Aorta (tissue), 5 donors: ENCODE measurements at regions not wholly inside any gene's neighbourhood (a gene's known extent, or its start where the extent isn't known, plus 50 kb on each side); places are given as distances from the start of the nearest gene placed in this dataset.

Experiments
- ATAC-seq: fragments of 200-7000 bp; cut with Tn5 transposase; one replicate; pipeline ENCODE4 v1.9.1; 2022; ENCODE audit warnings: moderate library complexity; ENCODE audit not compliant: low FRiP score
- DNase-seq, 2 donors: peaks; one replicate each; pipeline ENCODE4 v3.0.0-alpha.2; 2020
- H3K27ac ChIP-seq, 2 donors: one replicate each; pipeline ENCODE4 v1.5.1; 2013; ENCODE audit warnings: low read length in 2 of 2, mild to moderate bottlenecking in 2 of 2, moderate library complexity in 2 of 2, control low read depth in 1 of 2, inconsistent platforms in 1 of 2, low read depth in 1 of 2
- H3K27me3 ChIP-seq, 2 donors: one replicate each; pipeline ENCODE4 v1.6.1; 2013; ENCODE audit warnings: control low read depth in 1 of 2, low read length in 1 of 2, mild to moderate bottlenecking in 1 of 2, moderate library complexity in 1 of 2; ENCODE audit not compliant: insufficient read depth in 2 of 2, control insufficient read depth in 1 of 2
- H3K36me3 ChIP-seq, 2 donors: one replicate each; pipeline ENCODE4 v1.6.1; 2013; ENCODE audit warnings: control low read depth in 1 of 2, low read length in 1 of 2, mild to moderate bottlenecking in 1 of 2; ENCODE audit not compliant: insufficient read depth in 2 of 2, control insufficient read depth in 1 of 2
- H3K4me1 ChIP-seq, 2 donors: one replicate each; pipeline ENCODE4 v1.6.1; 2013; ENCODE audit warnings: low read length in 2 of 2, control low read depth in 1 of 2, mild to moderate bottlenecking in 1 of 2, moderate library complexity in 1 of 2; ENCODE audit not compliant: insufficient read depth in 2 of 2, control insufficient read depth in 1 of 2
- H3K4me3 ChIP-seq, 2 donors: one replicate each; pipeline ENCODE4 v1.5.1; 2013; ENCODE audit warnings: low read length in 2 of 2, control low read depth in 1 of 2, mild to moderate bottlenecking in 1 of 2
- H3K9me3 ChIP-seq: one replicate; pipeline ENCODE4 v1.6.1; 2013; ENCODE audit warnings: mild to moderate bottlenecking, low read length; ENCODE audit not compliant: control insufficient read depth
- WGBS, 2 donors: extraction: QIAGEN DNeasy Blood & Tissue Kit; methylation state at CpG; one replicate each; pipeline ENCODE4 v1.1.7; 2013; 5-methylcytosine and 5-hydroxymethylcytosine counted together
- intact Hi-C, 2 donors: fragments of 100-400 bp; cut with DNase I; formaldehyde crosslinking; loops; one replicate each; pipeline versions ENCODE4 v1.14.2 to v1.15.0; 2022
- donor health status: healthy with polysubstance abuse.
- donor health status: Bipolar disorder and iron deficiency.
- donor health status: DM: no; HTN: no; CAD: no.
- donor health status: DM: no; HTN: no; CAD: no.
- donor health status: DM: yes; HTN: yes; CAD: no.

- Histone ChIP-seq H3K27ac (no peak overlapping the region), H3K9me3 (no peaks in the 10 kb centered on the region), H3K36me3 (no peaks in the 10 kb centered on the region), H3K4me1 (peaks cover 0 to 4% of the 10 kb centered on the region in 2 donors), H3K4me3 (no peak overlapping the region), H3K27me3 (no peaks in the 10 kb centered on the region)
- ATAC-seq (no peak), DNase-seq (no peak)
- intact Hi-C loops: loop anchor here in 1 of 2 donors (2.0 kb wide), 1 partner anchor 114 kb away; no protein-coding TSS in a partner anchor
- 92 to 93% methylated on average over 2 of the region's 2 CpGs for WGBS, 2 donors
Observed at GRCh38 chr12:127813147-127813546, 453.8 kb upstream of the TMEM132C start.

DNA sequence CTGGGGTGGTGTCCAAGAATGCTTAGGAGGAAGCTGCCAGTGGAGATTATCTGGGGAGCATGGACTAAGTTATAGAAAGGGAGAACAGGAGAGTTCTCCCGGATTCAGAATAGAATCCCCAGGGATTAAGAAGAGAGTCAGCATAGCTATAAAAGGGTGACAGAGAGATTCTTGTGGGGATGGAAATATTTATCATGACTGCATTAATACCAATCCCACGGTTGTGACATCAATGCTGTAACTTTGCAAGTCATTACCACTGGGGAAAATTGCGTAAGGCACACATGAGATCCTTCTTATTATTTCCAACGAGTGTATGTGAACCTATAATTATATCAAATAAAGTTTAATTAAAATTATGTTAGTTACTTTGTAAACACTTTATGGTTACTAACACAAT is 447.9 kb upstream of the TMEM132C start:
- 85 to 89% methylated on average over 4 of the region's 4 CpGs for WGBS, 2 donors
- Histone ChIP-seq H3K36me3 (no peaks in the 10 kb centered on the region), H3K27me3 (no peaks in the 10 kb centered on the region), H3K4me3 (no peak overlapping the region), H3K4me1 (no peaks in the 10 kb centered on the region), H3K27ac (no peak overlapping the region), H3K9me3 (no peaks in the 10 kb centered on the region)
- DNase-seq (no peak), ATAC-seq (no peak)
- intact Hi-C loops: no loop called here

- DNase-seq: no peak
- no peaks in the 10 kb centered on the region for H3K4me1 ChIP-seq
- no peaks in the 10 kb centered on the region for H3K36me3 ChIP-seq
- no peaks in the 10 kb centered on the region for H3K27me3 ChIP-seq
- 90 to 93% methylated on average over 4 of the region's 4 CpGs for WGBS, 2 donors
- intact Hi-C loops: no loop called here
- H3K4me3 ChIP-seq: no peak overlapping the region
- no peak overlapping the region for H3K27ac ChIP-seq
- ATAC-seq: no peak
- no peaks in the 10 kb centered on the region for H3K9me3 ChIP-seq
Observed at GRCh38 chr12:127820271-127820670, 446.7 kb upstream of the TMEM132C start.

DNA sequence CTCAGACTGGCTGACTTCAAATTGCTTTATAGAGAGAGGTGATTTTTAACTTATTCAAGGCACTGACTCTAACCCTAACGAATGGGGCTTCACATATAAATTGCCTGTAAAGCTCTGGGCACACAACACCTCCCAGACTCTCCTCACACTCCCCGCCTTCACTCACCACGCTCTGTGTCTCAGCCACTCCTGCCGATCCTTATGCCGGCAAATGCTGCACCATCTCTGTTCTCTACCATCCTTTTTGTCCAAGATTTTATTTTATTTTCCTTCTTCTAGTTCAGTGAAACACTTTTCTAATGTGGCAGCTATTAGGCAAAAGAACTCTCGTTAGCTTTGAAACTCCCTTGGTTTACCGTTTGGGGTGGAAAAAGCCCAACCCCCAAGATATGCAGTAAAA is 446.1 kb upstream of the TMEM132C start:
- no peaks in the 10 kb centered on the region for H3K27me3 ChIP-seq
- H3K4me1 ChIP-seq: no peaks in the 10 kb centered on the region
- H3K9me3 ChIP-seq: no peaks in the 10 kb centered on the region
- H3K36me3 ChIP-seq: no peaks in the 10 kb centered on the region
- DNase-seq: no peak
- WGBS, 2 donors: 91 to 95% methylated on average over 7 of the region's 7 CpGs
- intact Hi-C loops: no loop called here
- no peak overlapping the region for H3K27ac ChIP-seq
- no peak for ATAC-seq
- H3K4me3 ChIP-seq: no peak overlapping the region

DNA sequence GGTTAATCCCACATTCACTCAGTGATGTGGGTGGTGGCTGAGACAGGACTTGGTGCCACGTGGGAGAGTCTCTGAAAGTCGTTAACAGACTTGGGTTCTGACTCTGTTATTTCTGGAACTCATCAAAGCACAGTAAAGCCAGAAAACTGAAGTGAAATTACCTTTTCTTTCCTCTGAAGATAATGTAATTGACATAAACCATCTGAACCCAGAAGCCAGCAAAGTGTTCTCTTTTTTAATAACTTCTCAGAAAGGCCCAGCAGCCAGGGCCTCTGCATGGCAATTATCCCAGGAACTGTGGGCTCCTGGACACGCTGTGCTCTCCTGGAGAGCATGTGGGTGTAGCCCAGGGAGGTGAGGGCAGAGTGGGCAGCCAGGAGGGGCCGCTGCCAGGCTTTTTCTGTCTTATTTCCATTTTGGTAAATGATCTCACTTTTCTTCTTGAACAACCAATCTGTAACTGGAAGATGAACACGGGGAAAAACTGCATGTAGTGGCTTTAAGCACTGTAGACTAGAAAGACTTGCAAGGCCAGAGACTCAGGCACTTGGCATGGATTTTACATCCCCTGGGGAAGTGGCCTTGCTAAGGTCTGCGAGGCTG is 444.1 kb upstream of the TMEM132C start:
- ATAC-seq (peak; percentile 60), DNase-seq (peak; percentile 62 to 78)
- intact Hi-C loops: no loop called here
- no peaks in the 10 kb centered on the region for H3K27me3 ChIP-seq
- H3K36me3 ChIP-seq: no peaks in the 10 kb centered on the region
- H3K9me3 ChIP-seq: no peaks in the 10 kb centered on the region
- 4 to 6% methylated on average over 6 of the region's 6 CpGs for WGBS, 2 donors
- H3K4me3 ChIP-seq: no peak overlapping the region
- no peaks in the 10 kb centered on the region for H3K4me1 ChIP-seq
- H3K27ac ChIP-seq: peak overlapping the region; percentile 58 to 83

DNA sequence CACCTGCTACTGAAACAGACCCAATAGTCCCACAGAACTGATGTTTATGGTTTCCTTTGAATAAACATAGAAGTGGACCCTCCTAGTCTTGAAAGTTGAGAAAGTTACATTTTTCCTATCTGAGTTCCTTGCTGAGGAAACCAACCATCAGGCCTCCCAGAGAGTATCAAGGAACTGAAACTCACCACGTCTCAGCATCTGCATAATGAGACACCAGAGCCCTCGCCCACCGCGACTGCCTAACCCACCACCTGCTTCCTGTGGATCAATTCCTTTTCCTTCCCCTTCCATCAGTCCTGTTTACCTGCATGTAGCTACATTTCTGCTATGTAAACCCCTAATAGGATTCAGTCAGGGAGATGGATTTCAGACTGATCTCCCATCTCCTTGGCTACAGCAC is 443.2 kb upstream of the TMEM132C start:
- peak overlapping the region in 1 of 2 donors; percentile 83 for H3K27ac ChIP-seq

DNA sequence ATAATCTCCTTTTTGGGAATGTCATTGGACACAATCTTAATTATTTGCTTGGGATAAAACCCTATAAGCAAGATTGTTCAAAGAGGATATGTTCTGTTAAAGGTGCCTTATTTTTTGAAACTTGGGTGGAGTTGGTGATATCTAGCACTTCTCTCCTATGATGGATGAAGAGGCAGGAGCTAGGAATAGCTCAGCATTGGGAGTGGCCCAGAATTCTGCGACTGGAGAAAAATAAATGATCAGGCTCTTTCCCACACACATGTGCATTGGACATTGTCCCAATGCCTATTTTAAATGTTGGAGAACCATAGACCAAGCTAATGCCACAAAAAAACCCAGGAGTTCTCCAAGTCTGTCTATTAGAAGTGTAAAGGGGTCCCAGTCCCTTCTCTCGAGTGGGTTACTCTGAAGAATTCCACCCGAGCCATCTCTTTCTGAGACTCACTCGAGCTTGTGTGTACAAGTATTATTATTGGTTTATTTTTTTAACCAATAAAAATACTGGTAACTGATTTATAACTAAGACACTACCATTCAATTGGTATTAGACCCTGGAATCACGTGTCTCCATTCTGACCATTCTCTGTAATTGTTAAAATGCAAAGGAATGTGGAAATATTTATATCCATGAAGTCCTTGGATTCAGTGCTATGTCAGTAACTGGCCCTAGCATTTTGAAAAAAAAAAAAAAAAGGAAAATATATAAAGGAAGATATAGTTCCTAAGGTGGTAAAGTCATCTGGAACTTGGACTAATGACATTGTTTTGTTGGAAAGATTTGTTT is 437.5 kb upstream of the TMEM132C start:
- DNase-seq (no peak), ATAC-seq (no peak)
- no peaks in the 10 kb centered on the region for H3K36me3 ChIP-seq
- no peaks in the 10 kb centered on the region for H3K9me3 ChIP-seq
- H3K27me3 ChIP-seq: no peaks in the 10 kb centered on the region
- no peak overlapping the region for H3K4me3 ChIP-seq
- no peaks in the 10 kb centered on the region for H3K4me1 ChIP-seq
- H3K27ac ChIP-seq: no peak overlapping the region
- intact Hi-C loops: no loop called here
- 22 to 29% methylated on average over 5 of the region's 5 CpGs for WGBS, 2 donors

More for the DNA sequence above, 443.2 kb upstream of the TMEM132C start:
- Histone ChIP-seq H3K9me3 (no peaks in the 10 kb centered on the region), H3K4me3 (no peak overlapping the region), H3K4me1 (no peaks in the 10 kb centered on the region), H3K36me3 (no peaks in the 10 kb centered on the region), H3K27me3 (no peaks in the 10 kb centered on the region)
- ATAC-seq (no peak), DNase-seq (no peak)
- 89 to 92% methylated on average over 4 of the region's 4 CpGs for WGBS, 2 donors
- intact Hi-C loops: no loop called here

DNA sequence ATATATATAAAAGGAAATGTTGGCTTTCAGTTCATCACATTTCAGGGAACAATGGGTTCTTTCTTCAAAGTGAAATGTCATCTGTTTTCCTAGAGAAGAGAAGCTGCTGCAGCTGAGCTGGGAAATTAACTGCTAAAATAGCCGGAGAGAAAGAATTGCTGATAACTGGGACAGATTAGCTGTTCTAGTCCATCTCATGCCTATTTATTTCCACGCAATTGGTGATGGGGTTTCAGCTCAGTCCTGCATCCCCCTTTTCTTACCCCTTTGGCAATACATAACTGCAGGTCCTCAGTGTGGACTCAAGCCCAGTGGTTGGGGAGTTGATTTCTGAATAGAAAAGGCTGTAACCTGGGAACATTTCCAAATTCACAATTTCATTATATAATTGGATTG is 436.9 kb upstream of the TMEM132C start:
- ATAC-seq (no peak), DNase-seq (no peak)
- Histone ChIP-seq H3K4me1 (no peaks in the 10 kb centered on the region), H3K27ac (no peak overlapping the region), H3K9me3 (no peaks in the 10 kb centered on the region), H3K36me3 (no peaks in the 10 kb centered on the region), H3K27me3 (no peaks in the 10 kb centered on the region), H3K4me3 (no peak overlapping the region)
- 31 to 42% methylated on average over 2 of the region's 2 CpGs for WGBS, 2 donors
- intact Hi-C loops: no loop called here

GRCh38 chr12:127830730-127831129 is 436.2 kb upstream of the TMEM132C start:
- Histone ChIP-seq H3K4me3 (no peak overlapping the region), H3K9me3 (no peaks in the 10 kb centered on the region), H3K27me3 (no peaks in the 10 kb centered on the region), H3K27ac (no peak overlapping the region), H3K36me3 (no peaks in the 10 kb centered on the region), H3K4me1 (no peaks in the 10 kb centered on the region)
- no peak for DNase-seq
- intact Hi-C loops: no loop called here
- no peak for ATAC-seq
- WGBS, 2 donors: 95 to 97% methylated on average over 3 of the region's 3 CpGs
